ENCODE measurements at regions not wholly inside any gene's neighbourhood (a gene's known extent, or its start where the extent isn't known, plus 50 kb on each side); places are given as distances from the start of the nearest gene placed in this dataset.

DNA sequence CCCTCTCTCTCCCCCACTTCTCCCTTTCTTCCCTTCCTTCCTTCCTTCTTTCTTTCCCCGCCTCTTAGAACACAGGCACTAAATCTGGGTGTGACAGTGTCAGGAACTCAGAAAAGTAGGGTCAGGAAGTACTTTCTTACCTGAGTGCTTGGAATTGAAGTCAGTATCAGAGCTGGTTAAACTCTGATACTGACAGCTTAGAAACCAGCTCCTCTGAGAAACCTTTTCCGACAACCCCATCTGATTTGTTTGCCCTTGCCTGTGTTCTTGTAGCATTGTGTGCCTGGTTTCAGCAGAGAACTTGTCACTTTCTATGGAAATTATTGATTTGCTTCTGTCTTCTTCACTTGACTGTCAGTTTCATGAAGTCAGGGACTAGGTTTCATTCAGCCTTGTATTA, 113.9 kb downstream of the AASDH start:
- no peak overlapping the region for H2AK5ac ChIP-seq (ENCODE audit: low read depth, low read length)
- no peaks in the 10 kb centered on the region for H3K36me3 ChIP-seq (ENCODE audit: control insufficient read depth in 2 of 4, insufficient read depth in 4 of 4, low read length in 3 of 4)
- H3K14ac ChIP-seq (ENCODE audit: insufficient read length) = no peak overlapping the region
- H3K27me3 ChIP-seq (replicated peaks in 1 of 4; ENCODE audit: control insufficient read depth in 3 of 4, extremely low read depth in 1 of 4, insufficient read depth in 3 of 4, low read length in 3 of 4) = no peaks in the 10 kb centered on the region
- no peak overlapping the region for H3K4ac ChIP-seq (replicated peaks; ENCODE audit: insufficient read length, low read depth, low read length)
- H3K23me2 ChIP-seq (ENCODE audit: low read depth, low read length) = no peaks in the 10 kb centered on the region
- H4K5ac ChIP-seq (ENCODE audit: insufficient read length, low read depth, low read length) = no peak overlapping the region
- no peak overlapping the region for H3K4me3 ChIP-seq (ENCODE audit: extremely low read depth in 1 of 4, insufficient read depth in 2 of 4, low read depth in 3 of 4, low read length in 4 of 4)
- H3K27ac ChIP-seq (ENCODE audit: low read depth, low read length) = no peak overlapping the region
- no peak overlapping the region for H3K56ac ChIP-seq (replicated peaks; ENCODE audit: insufficient read length, low read depth, low read length)
- no peak overlapping the region for H2AFZ ChIP-seq (ENCODE audit: low read length)
- ChIA-PET POLR2A (ENCODE audit: partially characterized antibody) (interaction anchor here (0.6 kb wide), 1 partner anchor 270 kb away, joined by 3 read pairs; no protein-coding TSS in a partner anchor), CTCF (ENCODE audit: partially characterized antibody) (no interaction called here)
- peaks cover 0 to 1% of the 10 kb centered on the region in 2 experiments for H4K20me1 ChIP-seq (replicated peaks in 1 of 2; ENCODE audit: control insufficient read depth in 1 of 2, insufficient read depth in 2 of 2, low read length in 2 of 2)
- no peak overlapping the region for H2BK20ac ChIP-seq (ENCODE audit: low read length)
- DNase-seq (ENCODE audit: low read depth in 1 of 2, low spot score in 2 of 2) (no peak), FAIRE-seq (no peak)
- no peak overlapping the region for H2BK5ac ChIP-seq (ENCODE audit: low read depth, low read length)
- H2BK12ac ChIP-seq (ENCODE audit: low read depth, low read length) = no peak overlapping the region
- WGBS, 2 experiments (ENCODE audit: extremely low coverage in 1 of 2, insufficient coverage in 1 of 2, insufficient read length in 1 of 2, insufficient replicate concordance in 2 of 2, low coverage in 1 of 2, low lambda C conversion rate in 2 of 2, missing lambda C conversion rate in 1 of 2) = 84% methylated on average over 2 of the region's 2 CpGs; no CpG with 5 or more reads in 1 of the 2 experiments
- TF ChIP-seq MAFK (IDR thresholded peaks at IDR 0.05; ENCODE audit: low read depth, low read length) (no peak), CHD1 (IDR thresholded peaks at IDR 0.05; ENCODE audit: low read depth, low read length) (no peak), SUZ12 (IDR thresholded peaks at IDR 0.05; ENCODE audit: low read length) (no peak), HDAC6 (IDR thresholded peaks at IDR 0.05; ENCODE audit: low read depth, low read length) (no peak), BRCA1 (IDR thresholded peaks at IDR 0.05; ENCODE audit: low read depth, low read length) (no peak), EGR1 (IDR thresholded peaks at IDR 0.05; ENCODE audit: borderline replicate concordance, low read depth, low read length) (no peak), PHF8 (conservative IDR thresholded peaks at IDR 0.05; ENCODE audit: low read depth, low read length) (no peak), SP1 (IDR thresholded peaks at IDR 0.05; ENCODE audit: low read depth, low read length) (no peak), SAP30 (IDR thresholded peaks at IDR 0.05; ENCODE audit: insufficient read depth, insufficient replicate concordance, low read length) (no peak), TBP (IDR thresholded peaks at IDR 0.05; ENCODE audit: low read depth, low read length) (no peak), NRF1 (IDR thresholded peaks at IDR 0.05; ENCODE audit: low read depth, low read length) (no peak), RBBP5 (IDR thresholded peaks at IDR 0.05; ENCODE audit: borderline replicate concordance, low read depth, low read length) (no peak), KDM5A (IDR thresholded peaks at IDR 0.05; ENCODE audit: low read length) (no peak)
- TF ChIP-seq, protein P1, sequence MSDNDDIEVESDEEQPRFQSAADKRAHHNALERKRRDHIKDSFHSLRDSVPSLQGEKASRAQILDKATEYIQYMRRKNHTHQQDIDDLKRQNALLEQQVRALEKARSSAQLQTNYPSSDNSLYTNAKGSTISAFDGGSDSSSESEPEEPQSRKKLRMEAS (IDR thresholded peaks at IDR 0.05) = no peak
- TF ChIP-seq, protein P2, sequence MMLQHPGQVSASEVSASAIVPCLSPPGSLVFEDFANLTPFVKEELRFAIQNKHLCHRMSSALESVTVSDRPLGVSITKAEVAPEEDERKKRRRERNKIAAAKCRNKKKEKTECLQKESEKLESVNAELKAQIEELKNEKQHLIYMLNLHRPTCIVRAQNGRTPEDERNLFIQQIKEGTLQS (IDR thresholded peaks at IDR 0.05; ENCODE audit: insufficient read depth, low read depth, low read length) = no peak
- H3K79me1 ChIP-seq (ENCODE audit: low read depth, low read length) = no peaks in the 10 kb centered on the region
- no peak overlapping the region for H4K8ac ChIP-seq (ENCODE audit: extremely low read depth, insufficient read depth, low read length)
- H4K91ac ChIP-seq (replicated peaks; ENCODE audit: insufficient read length, low read length) = no peak overlapping the region
- H3K4me2 ChIP-seq (ENCODE audit: insufficient read depth in 1 of 2, low read depth in 2 of 2, low read length in 2 of 2) = no peak overlapping the region
- no peak overlapping the region for H3K18ac ChIP-seq (ENCODE audit: extremely low read depth, low read length)
- H3K9me3 ChIP-seq (ENCODE audit: insufficient read depth in 2 of 2, low read depth in 1 of 2, low read length in 1 of 2) = no peaks in the 10 kb centered on the region
- no peaks in the 10 kb centered on the region for H3K4me1 ChIP-seq (replicated peaks in 1 of 4; ENCODE audit: control insufficient read depth in 3 of 4, insufficient read depth in 4 of 4, low read length in 3 of 4)
- no peak overlapping the region for H3K23ac ChIP-seq (ENCODE audit: insufficient read length)
- H3K79me2 ChIP-seq (ENCODE audit: control insufficient read depth in 1 of 2, insufficient read depth in 2 of 2, low read length in 2 of 2) = no peaks in the 10 kb centered on the region
- no peak overlapping the region for H3K9ac ChIP-seq (replicated peaks in 1 of 4; ENCODE audit: extremely low read depth in 1 of 4, low read depth in 3 of 4, low read length in 3 of 4)
- no peak overlapping the region for H2BK120ac ChIP-seq (replicated peaks; ENCODE audit: low read depth, low read length)
- H2BK15ac ChIP-seq (ENCODE audit: low read length) = no peak overlapping the region
